ENCODE measurements at regions not wholly inside any gene's neighbourhood (a gene's known extent, or its start where the extent isn't known, plus 50 kb on each side); places are given as distances from the start of the nearest gene placed in this dataset.

- TF ChIP-seq, protein P1, sequence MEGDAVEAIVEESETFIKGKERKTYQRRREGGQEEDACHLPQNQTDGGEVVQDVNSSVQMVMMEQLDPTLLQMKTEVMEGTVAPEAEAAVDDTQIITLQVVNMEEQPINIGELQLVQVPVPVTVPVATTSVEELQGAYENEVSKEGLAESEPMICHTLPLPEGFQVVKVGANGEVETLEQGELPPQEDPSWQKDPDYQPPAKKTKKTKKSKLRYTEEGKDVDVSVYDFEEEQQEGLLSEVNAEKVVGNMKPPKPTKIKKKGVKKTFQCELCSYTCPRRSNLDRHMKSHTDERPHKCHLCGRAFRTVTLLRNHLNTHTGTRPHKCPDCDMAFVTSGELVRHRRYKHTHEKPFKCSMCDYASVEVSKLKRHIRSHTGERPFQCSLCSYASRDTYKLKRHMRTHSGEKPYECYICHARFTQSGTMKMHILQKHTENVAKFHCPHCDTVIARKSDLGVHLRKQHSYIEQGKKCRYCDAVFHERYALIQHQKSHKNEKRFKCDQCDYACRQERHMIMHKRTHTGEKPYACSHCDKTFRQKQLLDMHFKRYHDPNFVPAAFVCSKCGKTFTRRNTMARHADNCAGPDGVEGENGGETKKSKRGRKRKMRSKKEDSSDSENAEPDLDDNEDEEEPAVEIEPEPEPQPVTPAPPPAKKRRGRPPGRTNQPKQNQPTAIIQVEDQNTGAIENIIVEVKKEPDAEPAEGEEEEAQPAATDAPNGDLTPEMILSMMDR (IDR thresholded peaks at IDR 0.05; ENCODE audit: low read depth, low read length, poor library complexity, severe bottlenecking) = no peak
- no peak for TF ChIP-seq EZH2phosphoT487 (IDR thresholded peaks at IDR 0.05; ENCODE audit: borderline replicate concordance, low read length)
These were observed 187.1 kb upstream of the ARX start for GRCh38 chrX:25202827-25203226.
